GM21528 (cell line): ENCODE measurements at regions not wholly inside any gene's neighbourhood (a gene's known extent, or its start where the extent isn't known, plus 50 kb on each side); places are given as distances from the start of the nearest gene placed in this dataset.
"Not testable (repeated sequence)": the region's sequence is repeated elsewhere in the genome, so short reads cannot be mapped to it uniquely, and the experiment has no call there.

Source experiments
- ATAC-seq: cut with Tn5 transposase; IDR thresholded peaks from one replicate; pipeline ENCODE4 v1.9.1; 2021; ENCODE audit warnings: mild to moderate bottlenecking, moderate library complexity; ENCODE audit not compliant: unreplicated experiment, low FRiP score

GRCh38 chr18:1392046-1392445, 487.4 kb downstream of the ADCYAP1 start:
- ATAC-seq: no peak

- ATAC-seq: no peak
Measured at GRCh38 chr18:1392865-1393734, 488.4 kb downstream of the ADCYAP1 start.

GRCh38 chr18:1393929-1394328, 489.3 kb downstream of the ADCYAP1 start:
- ATAC-seq: no peak

- ATAC-seq: no peak
Measured at GRCh38 chr18:1394426-1394825, 489.8 kb downstream of the ADCYAP1 start.

GRCh38 chr18:1394966-1395365, 490.3 kb downstream of the ADCYAP1 start:
- no peak for ATAC-seq

- no peak for ATAC-seq
Measured at GRCh38 chr18:1408376-1408775, 503.7 kb downstream of the ADCYAP1 start.

- no peak for ATAC-seq
Measured at GRCh38 chr18:1412655-1413322, 508.1 kb downstream of the ADCYAP1 start.

- no peak for ATAC-seq
Measured at GRCh38 chr18:1413323-1413675, 508.6 kb downstream of the ADCYAP1 start.

- no peak for ATAC-seq
Measured at GRCh38 chr18:1416074-1416473, 511.4 kb downstream of the ADCYAP1 start.

GRCh38 chr18:1421502-1421901, 516.8 kb downstream of the ADCYAP1 start:
- no peak for ATAC-seq

- no peak for ATAC-seq
Measured at GRCh38 chr18:1422634-1423033, 518.0 kb downstream of the ADCYAP1 start.

GRCh38 chr18:1425679-1426078, 521.0 kb downstream of the ADCYAP1 start:
- no peak for ATAC-seq

- no peak for ATAC-seq
Measured at GRCh38 chr18:1435487-1435886, 530.8 kb downstream of the ADCYAP1 start.

- ATAC-seq: no peak
Measured at GRCh38 chr18:1436199-1436598, 531.5 kb downstream of the ADCYAP1 start.

GRCh38 chr18:1438458-1438910, 533.8 kb downstream of the ADCYAP1 start:
- ATAC-seq: no peak

GRCh38 chr18:1438967-1439366, 534.3 kb downstream of the ADCYAP1 start:
- no peak for ATAC-seq

GRCh38 chr18:1444062-1444461, 539.4 kb downstream of the ADCYAP1 start:
- ATAC-seq: not testable (repeated sequence)

- no peak for ATAC-seq
Measured at GRCh38 chr18:1446765-1447164, 542.1 kb downstream of the ADCYAP1 start.

GRCh38 chr18:1452821-1453220, 548.1 kb downstream of the ADCYAP1 start:
- no peak for ATAC-seq

GRCh38 chr18:1455605-1456004, 550.9 kb downstream of the ADCYAP1 start:
- no peak for ATAC-seq

- no peak for ATAC-seq
Measured at GRCh38 chr18:1458547-1458946, 553.9 kb downstream of the ADCYAP1 start.

- ATAC-seq: no peak
Measured at GRCh38 chr18:1463981-1464380, 559.3 kb downstream of the ADCYAP1 start.
